ENCODE measurements at regions not wholly inside any gene's neighbourhood (a gene's known extent, or its start where the extent isn't known, plus 50 kb on each side); places are given as distances from the start of the nearest gene placed in this dataset.
"Not testable (repeated sequence)": the region's sequence is repeated elsewhere in the genome, so short reads cannot be mapped to it uniquely, and the experiment has no call there.

DNA sequence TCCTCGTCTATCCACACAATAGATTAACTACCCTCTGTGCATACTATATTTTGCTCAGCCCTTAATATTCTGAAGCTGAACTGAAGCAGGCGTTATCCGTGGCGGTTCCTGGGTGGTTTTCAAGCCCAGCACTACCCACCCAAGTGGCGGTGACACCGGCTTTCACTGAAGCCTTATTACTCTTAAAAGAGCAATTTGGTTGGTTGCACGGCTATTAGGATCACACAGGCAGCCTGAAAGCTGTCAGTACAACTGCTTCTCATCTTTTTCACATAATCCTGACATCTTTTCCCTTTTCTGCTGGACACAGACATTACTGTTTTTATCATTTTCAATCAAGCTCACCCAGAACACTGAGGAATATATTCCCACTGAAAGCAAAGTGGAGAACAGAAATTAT is 525.3 kb upstream of the ZNF717 start:
- in situ Hi-C loops (cut with MboI; ENCODE audit: low sequenced_read_pairs, unreplicated experiment): no loop called here
- DNase-seq (ENCODE audit: low spot score): no peak
- TF ChIP-seq, protein P1, sequence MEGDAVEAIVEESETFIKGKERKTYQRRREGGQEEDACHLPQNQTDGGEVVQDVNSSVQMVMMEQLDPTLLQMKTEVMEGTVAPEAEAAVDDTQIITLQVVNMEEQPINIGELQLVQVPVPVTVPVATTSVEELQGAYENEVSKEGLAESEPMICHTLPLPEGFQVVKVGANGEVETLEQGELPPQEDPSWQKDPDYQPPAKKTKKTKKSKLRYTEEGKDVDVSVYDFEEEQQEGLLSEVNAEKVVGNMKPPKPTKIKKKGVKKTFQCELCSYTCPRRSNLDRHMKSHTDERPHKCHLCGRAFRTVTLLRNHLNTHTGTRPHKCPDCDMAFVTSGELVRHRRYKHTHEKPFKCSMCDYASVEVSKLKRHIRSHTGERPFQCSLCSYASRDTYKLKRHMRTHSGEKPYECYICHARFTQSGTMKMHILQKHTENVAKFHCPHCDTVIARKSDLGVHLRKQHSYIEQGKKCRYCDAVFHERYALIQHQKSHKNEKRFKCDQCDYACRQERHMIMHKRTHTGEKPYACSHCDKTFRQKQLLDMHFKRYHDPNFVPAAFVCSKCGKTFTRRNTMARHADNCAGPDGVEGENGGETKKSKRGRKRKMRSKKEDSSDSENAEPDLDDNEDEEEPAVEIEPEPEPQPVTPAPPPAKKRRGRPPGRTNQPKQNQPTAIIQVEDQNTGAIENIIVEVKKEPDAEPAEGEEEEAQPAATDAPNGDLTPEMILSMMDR (IDR thresholded peaks at IDR 0.05; ENCODE audit: borderline replicate concordance, control extremely low read depth, extremely low read depth, insufficient read depth, missing control alignments): no peak

DNA sequence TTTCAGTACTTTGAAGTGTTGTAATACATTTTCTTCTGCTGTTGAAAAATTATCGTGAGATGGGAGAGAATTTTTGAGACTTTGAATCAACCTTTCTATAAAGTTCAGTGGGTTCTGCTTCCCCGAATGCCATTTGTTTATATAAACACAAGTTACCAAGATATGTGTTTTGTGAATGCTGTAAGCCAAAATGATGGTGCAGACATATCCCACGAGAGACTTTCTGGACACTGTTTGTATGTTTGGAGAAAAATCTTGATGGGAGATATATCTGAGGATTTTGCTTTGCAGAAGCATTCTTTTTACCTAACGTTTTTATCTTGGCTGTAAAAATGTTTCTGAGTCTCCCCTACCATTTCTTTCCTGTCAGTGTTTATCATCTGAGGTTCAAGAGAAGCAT is 526.6 kb upstream of the ZNF717 start:
- DNase-seq (ENCODE audit: low spot score): no peak
- in situ Hi-C loops (cut with MboI; ENCODE audit: low sequenced_read_pairs, unreplicated experiment): no loop called here
- TF ChIP-seq, protein P1 (IDR thresholded peaks at IDR 0.05; ENCODE audit: borderline replicate concordance, control extremely low read depth, extremely low read depth, insufficient read depth, missing control alignments): no peak

- in situ Hi-C loops (cut with MboI; ENCODE audit: low sequenced_read_pairs, unreplicated experiment); DNase-seq (ENCODE audit: low spot score): not testable (repeated sequence)
These were observed 530.6 kb upstream of the ZNF717 start for GRCh38 chr3:76315906-76316305.

- no peak for DNase-seq (ENCODE audit: low spot score)
- TF ChIP-seq, protein P1 (IDR thresholded peaks at IDR 0.05; ENCODE audit: borderline replicate concordance, control extremely low read depth, extremely low read depth, insufficient read depth, missing control alignments): no peak
- in situ Hi-C loops (cut with MboI; ENCODE audit: low sequenced_read_pairs, unreplicated experiment): no loop called here
These were observed 536.3 kb upstream of the ZNF717 start for GRCh38 chr3:76321614-76322013.

DNA sequence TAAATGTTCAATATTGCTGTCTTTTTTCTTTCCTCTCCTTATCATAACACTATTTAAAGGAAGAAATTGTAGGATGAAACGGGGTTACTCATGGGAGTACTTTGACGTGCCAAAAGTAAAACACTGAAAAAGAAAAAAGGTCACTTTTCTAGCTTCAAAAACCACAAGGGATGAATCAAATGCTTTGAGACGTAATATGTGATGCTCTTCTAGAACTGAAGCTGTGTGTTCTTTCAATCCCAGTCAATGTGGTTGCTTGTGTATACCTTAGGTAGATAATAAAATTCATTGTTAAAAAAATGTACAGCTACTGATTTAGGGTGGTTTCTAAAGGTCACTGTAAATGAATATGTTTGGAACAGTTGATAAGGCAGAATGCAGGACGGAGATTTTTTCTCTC is 538.8 kb upstream of the ZNF717 start:
- in situ Hi-C loops (cut with MboI; ENCODE audit: low sequenced_read_pairs, unreplicated experiment): no loop called here
- no peak for DNase-seq (ENCODE audit: low spot score)
- TF ChIP-seq, protein P1 (IDR thresholded peaks at IDR 0.05; ENCODE audit: borderline replicate concordance, control extremely low read depth, extremely low read depth, insufficient read depth, missing control alignments): no peak

DNA sequence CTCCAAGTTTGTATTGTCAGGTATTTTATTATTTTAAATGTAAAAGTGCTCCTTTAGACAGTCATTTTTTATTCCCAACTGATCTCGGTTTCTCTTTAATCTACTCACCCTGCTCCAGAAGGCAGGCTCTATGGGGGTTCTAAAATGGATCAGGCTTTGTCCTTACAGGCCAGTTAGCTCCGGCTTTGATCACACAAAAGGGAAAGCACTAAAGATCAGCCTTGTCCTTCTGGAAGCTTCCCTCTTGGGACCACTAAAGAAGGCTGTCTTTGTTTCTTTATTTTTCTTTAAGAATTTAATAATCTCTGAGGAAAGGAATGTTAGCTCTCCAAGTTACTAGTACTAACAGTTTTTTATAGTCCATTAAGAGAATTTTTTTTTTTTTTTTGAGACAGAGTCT is 560.5 kb upstream of the ZNF717 start:
- no peak for DNase-seq (ENCODE audit: low spot score)
- TF ChIP-seq, protein P1 (IDR thresholded peaks at IDR 0.05; ENCODE audit: borderline replicate concordance, control extremely low read depth, extremely low read depth, insufficient read depth, missing control alignments): no peak
- in situ Hi-C loops (cut with MboI; ENCODE audit: low sequenced_read_pairs, unreplicated experiment): no loop called here

- no peak for DNase-seq (ENCODE audit: low spot score)
- in situ Hi-C loops (cut with MboI; ENCODE audit: low sequenced_read_pairs, unreplicated experiment): no loop called here
- TF ChIP-seq, protein P1 (IDR thresholded peaks at IDR 0.05; ENCODE audit: borderline replicate concordance, control extremely low read depth, extremely low read depth, insufficient read depth, missing control alignments): no peak
These were observed 561.3 kb upstream of the ZNF717 start for GRCh38 chr3:76346690-76347089.

Data from GM13976 (cell line).